Tibial artery (tissue), 4 donors: ENCODE measurements at regions not wholly inside any gene's neighbourhood (a gene's known extent, or its start where the extent isn't known, plus 50 kb on each side); places are given as distances from the start of the nearest gene placed in this dataset.
"Not testable (repeated sequence)": the region's sequence is repeated elsewhere in the genome, so short reads cannot be mapped to it uniquely, and the experiment has no call there.

Experiments
- DNase-seq, 2 donors: peaks; one replicate each; pipeline ENCODE4 v3.0.0-alpha.2; 2019
- H3K27ac ChIP-seq, 2 donors: fragments of 200-600 bp; sonication (generic) in 1 of 2; 1 replicate in 1 of 2; 2 replicates in 1 of 2; pipeline ENCODE4 v1.5.1; 2018 to 2019; ENCODE audit warnings: mild to moderate bottlenecking in 1 of 2
- H3K27me3 ChIP-seq, 2 donors: fragments of 200-600 bp; sonication (generic) in 1 of 2; one replicate each; pipeline versions ENCODE4 v1.5.1 to v1.6.0; 2016 to 2019
- H3K36me3 ChIP-seq, 3 donors: fragments of 200-600 bp; sonication (generic) in 2 of 3; one replicate each; pipeline ENCODE4 v1.5.1; 2016 to 2019; ENCODE audit warnings: mild to moderate bottlenecking in 2 of 3
- H3K4me1 ChIP-seq, 4 donors: fragments of 200-600 bp; sonication (generic) in 2 of 4; 1 replicate in 3 of 4; 2 replicates in 1 of 4; pipeline ENCODE4 v1.5.1; 2016 to 2019
- H3K4me3 ChIP-seq, 2 donors: fragments of 200-600 bp; sonication (generic) in 1 of 2; 1 replicate in 1 of 2; 2 replicates in 1 of 2; pipeline ENCODE4 v1.5.1; 2018 to 2019; ENCODE audit warnings: mild to moderate bottlenecking in 2 of 2
- H3K9me3 ChIP-seq, 3 donors: fragments of 200-600 bp; sonication (generic) in 1 of 3; one replicate each; pipeline ENCODE4 v1.5.1; 2016 to 2019
- intact Hi-C: fragments of 100-400 bp; cut with DNase I; formaldehyde crosslinking; loops from one replicate; pipeline ENCODE4 v1.15.0; 2023; ENCODE audit warnings: low total_unique reads
- TF ChIP-seq, protein P1 (sequence below), 2 experiments: fragments of 200-600 bp in 1 of 2; fragments of 450-650 bp in 1 of 2; IDR thresholded peaks; one replicate each; pipeline ENCODE4 v1.5.1; 2017 to 2019; ENCODE audit warnings: antibody characterized with exemption in 2 of 2, mild to moderate bottlenecking in 1 of 2, moderate library complexity in 1 of 2

DNA sequence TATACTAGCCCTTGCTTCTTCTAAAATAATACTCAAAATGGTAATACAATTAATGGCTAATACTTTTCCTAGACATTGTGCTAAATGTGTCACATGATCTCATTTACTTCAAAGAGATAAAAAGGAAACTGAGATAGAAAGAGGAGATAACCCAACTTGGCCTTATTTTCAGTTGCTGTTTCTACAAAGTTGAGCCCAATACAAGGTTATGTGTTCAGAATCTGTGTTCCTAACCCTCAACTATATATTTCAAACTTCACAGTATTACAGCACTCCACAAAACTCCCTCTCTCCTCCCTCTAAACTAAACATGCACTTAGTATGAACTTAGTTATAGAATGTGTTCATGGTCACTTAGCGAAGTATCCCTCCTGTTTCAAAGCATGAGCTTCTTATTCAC lies 277.9 kb downstream of the CCER1 start:
- intact Hi-C loops: no loop called here
- TF ChIP-seq, protein P1, sequence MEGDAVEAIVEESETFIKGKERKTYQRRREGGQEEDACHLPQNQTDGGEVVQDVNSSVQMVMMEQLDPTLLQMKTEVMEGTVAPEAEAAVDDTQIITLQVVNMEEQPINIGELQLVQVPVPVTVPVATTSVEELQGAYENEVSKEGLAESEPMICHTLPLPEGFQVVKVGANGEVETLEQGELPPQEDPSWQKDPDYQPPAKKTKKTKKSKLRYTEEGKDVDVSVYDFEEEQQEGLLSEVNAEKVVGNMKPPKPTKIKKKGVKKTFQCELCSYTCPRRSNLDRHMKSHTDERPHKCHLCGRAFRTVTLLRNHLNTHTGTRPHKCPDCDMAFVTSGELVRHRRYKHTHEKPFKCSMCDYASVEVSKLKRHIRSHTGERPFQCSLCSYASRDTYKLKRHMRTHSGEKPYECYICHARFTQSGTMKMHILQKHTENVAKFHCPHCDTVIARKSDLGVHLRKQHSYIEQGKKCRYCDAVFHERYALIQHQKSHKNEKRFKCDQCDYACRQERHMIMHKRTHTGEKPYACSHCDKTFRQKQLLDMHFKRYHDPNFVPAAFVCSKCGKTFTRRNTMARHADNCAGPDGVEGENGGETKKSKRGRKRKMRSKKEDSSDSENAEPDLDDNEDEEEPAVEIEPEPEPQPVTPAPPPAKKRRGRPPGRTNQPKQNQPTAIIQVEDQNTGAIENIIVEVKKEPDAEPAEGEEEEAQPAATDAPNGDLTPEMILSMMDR (IDR thresholded peaks at IDR 0.05): no peak
- H3K4me3 ChIP-seq: no peak overlapping the region

DNA sequence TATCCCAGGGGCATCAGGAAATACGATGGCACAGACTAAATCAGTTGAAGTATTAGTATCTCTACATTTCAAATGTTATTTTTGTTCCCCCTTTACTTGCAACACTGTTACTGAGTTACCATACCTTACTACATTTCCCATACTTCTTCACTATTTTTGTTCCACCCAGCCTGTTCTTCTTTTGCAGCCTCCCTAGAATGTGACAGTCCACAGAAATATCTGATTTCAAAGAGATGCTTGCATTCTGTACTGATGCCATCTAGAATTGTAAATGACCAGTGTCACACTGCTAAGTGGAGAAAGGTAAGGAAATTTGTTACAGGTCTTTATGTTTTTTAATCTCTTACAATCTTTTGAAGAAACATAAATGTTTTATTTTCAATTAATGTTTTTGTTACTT lies 279.9 kb downstream of the CCER1 start:
- intact Hi-C loops: no loop called here
- Histone ChIP-seq H3K9me3 (no peaks in the 10 kb centered on the region), H3K27ac (no peak overlapping the region), H3K4me3 (no peak overlapping the region), H3K27me3 (no peaks in the 10 kb centered on the region), H3K4me1 (no peaks in the 10 kb centered on the region), H3K36me3 (no peaks in the 10 kb centered on the region)
- DNase-seq: no peak
- TF ChIP-seq, protein P1 (IDR thresholded peaks at IDR 0.05): no peak

More for the DNA sequence above, 277.9 kb downstream of the CCER1 start:
- no peaks in the 10 kb centered on the region for H3K36me3 ChIP-seq
- no peaks in the 10 kb centered on the region for H3K9me3 ChIP-seq
- no peak for DNase-seq
- no peaks in the 10 kb centered on the region for H3K4me1 ChIP-seq
- no peaks in the 10 kb centered on the region for H3K27me3 ChIP-seq
- no peak overlapping the region for H3K27ac ChIP-seq

DNA sequence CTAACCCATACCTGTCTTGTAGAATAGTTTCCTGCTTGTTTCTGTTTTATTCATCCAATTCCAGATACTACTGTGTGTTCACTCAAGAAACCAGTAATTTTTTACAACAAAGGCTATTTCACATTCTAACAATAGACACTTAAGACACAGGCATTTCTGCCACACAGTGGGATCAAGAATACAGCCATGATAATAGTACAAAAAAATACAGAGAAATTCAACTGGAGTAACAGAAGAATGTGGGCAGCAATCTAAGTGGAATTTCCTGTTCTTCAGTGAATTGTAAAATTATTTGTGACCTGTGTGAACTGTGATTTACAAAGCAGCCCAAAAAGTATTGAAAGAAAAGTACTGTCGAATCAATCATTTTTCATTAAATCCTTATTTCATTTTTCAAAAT lies 282.9 kb downstream of the CCER1 start:
- H3K27me3 ChIP-seq: no peaks in the 10 kb centered on the region
- TF ChIP-seq, protein P1 (IDR thresholded peaks at IDR 0.05): no peak
- intact Hi-C loops: no loop called here
- no peak overlapping the region for H3K27ac ChIP-seq
- H3K4me3 ChIP-seq: no peak overlapping the region
- H3K36me3 ChIP-seq: no peaks in the 10 kb centered on the region
- DNase-seq: no peak
- no peaks in the 10 kb centered on the region for H3K9me3 ChIP-seq
- H3K4me1 ChIP-seq: no peaks in the 10 kb centered on the region

DNA sequence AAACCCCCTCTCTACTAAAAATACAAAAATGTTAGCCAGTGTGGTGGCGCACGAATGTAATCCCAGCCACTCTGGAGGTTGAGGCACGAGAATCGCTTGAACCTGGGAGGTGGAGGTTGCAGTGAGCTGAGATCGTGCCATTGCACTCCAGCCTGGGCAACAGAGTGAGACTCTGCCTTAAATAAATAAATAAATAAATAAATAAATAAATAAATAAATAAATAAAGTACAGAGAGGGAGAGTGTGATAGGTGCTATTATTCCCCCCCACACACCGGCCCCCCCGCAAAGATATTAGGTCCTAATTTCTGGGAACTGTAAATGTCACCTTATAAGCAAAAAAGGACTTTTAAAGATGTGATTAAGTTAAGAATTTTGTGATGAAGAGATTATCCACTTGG lies 291.0 kb downstream of the CCER1 start:
- H3K4me1 ChIP-seq, intact Hi-C loops, H3K27me3 ChIP-seq, H3K27ac ChIP-seq, H3K36me3 ChIP-seq, DNase-seq, H3K9me3 ChIP-seq, H3K4me3 ChIP-seq: not testable (repeated sequence)

DNA sequence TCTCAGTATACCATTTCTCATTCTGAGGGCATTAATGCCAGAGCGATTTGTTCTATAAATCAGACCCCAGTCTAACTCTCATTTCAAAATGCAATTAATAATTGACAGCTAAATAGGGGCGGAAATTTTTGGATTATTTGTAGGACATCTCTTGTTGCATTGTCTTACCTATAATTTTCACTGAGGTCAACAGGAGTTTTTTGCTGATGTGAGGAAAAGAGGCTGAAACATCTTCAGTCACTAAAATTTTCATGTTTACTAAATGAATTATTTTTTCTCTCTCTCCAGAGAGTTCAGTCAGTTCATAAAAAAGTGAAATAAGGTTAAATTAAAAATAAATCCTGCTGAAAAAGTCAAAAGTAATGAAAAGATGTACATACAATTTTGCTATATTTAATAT lies 295.9 kb downstream of the CCER1 start:
- intact Hi-C loops: no loop called here
- Histone ChIP-seq H3K36me3 (no peaks in the 10 kb centered on the region), H3K27me3 (no peaks in the 10 kb centered on the region), H3K4me3 (no peak overlapping the region), H3K9me3 (no peaks in the 10 kb centered on the region), H3K27ac (no peak overlapping the region), H3K4me1 (no peaks in the 10 kb centered on the region)
- DNase-seq: no peak
- TF ChIP-seq, protein P1 (IDR thresholded peaks at IDR 0.05): no peak

DNA sequence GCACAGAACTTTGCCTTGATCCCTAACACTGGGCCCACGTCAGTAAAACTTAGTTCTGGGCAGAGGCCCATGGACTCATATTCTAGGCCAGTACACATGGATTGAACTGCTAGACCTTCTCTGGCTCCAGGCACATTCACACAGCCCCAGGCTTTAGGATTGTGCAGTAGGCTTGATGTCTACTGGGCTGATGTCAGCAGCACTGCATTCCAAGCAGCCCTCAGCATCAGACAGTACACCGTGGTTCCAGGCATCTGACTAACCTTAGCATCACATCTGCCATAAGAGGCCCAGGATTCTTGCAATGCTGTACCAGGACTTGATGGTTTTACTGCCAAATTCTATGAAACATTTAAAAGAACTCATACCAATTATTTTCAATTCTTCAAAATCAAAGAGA lies 301.9 kb downstream of the CCER1 start:
- Histone ChIP-seq H3K27ac (no peak overlapping the region), H3K27me3 (no peaks in the 10 kb centered on the region), H3K4me1 (no peaks in the 10 kb centered on the region), H3K9me3 (no peaks in the 10 kb centered on the region), H3K36me3 (no peaks in the 10 kb centered on the region), H3K4me3 (no peak overlapping the region)
- intact Hi-C loops: no loop called here
- no peak for DNase-seq
- TF ChIP-seq, protein P1 (IDR thresholded peaks at IDR 0.05): no peak
